NCI-H1105 treated with DMSO at 0.1 percent for 48 hours (cell line): ENCODE measurements at regions not wholly inside any gene's neighbourhood (a gene's known extent, or its start where the extent isn't known, plus 50 kb on each side); places are given as distances from the start of the nearest gene placed in this dataset.

Experiments used
- DNase-seq: peaks from one replicate; lab custom pipeline; 2025; lab: John Stamatoyannopoulos, UW

DNA sequence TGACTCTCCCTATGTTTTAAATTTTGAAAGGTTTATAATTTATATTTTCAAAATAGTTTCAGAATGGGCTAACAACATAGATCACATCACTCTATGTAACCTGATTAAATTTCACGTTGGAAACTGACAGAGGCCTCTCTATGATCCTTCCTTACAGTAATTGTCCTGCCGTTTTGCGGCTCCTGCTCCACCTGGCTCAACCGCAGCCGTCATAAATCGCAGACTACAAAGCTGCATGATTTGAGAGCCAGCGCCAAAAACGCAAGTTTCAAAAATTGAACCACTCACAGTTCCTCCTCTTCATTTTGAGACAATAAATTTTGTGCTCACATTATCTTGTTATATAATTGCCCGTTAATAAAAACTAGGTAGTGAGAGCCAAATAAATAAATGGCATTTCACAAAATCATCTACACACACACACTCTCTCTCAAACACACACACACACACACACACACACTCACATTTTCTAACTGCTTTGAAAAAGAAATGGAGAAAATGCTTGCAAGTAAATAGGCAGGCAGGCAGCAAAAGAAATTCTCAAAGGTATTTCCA is 263.1 kb upstream of the PSMD7 start:
- DNase-seq, result peak; percentile 70

DNA sequence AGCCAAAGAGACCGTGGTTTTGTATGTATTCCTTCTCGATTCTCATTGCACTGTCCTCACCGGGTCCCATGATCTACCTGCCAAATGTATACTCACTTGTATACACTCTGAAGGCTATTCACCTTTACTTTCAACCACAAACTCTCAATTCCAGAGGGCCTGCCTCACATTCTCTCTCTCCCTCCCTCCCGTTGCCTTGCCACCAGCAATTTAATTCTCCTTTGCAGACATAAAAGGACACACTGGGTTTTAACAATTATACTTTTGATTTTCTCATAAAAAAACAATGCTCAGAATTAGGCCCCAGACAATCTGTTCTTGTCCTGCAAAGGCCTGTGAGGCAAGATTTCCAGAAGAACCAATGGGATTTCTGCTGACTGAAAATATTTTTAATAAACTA is 265.1 kb upstream of the PSMD7 start:
- no peak for DNase-seq

DNA sequence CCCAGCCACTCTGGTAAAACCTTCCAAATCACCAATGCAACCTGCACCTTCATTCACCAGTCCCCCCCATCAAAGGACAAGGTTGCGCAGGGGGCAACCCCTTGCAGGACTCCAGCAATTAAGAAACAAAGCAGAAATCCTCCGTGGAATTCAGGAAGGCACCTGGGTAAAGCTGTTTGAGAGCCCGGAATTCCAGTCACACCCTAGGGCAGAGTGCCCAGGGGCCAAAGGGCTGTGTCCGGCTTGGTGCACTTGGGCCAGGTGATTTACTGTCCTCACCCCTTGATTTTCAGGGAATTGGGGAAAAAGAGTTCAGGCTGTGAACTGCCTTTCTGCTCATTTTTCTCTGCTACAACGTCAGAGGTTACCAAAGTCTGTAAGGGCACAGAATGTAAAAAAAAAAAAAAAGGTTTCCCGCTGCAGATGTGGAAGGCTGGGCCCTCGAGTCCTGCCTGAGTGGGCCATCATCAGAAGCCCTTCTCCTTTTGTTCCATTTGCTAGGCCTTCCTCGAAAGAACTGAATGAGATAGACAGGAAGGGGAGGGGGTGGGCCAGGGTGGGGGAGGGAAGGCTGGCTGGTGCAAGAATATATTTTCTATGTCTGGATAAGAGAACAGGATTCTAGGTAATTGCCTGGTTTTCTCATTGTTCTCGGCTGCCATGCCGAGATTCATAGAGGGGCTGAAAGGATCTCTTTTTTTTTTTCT is 266.5 kb upstream of the PSMD7 start:
- DNase-seq, result no peak

DNA sequence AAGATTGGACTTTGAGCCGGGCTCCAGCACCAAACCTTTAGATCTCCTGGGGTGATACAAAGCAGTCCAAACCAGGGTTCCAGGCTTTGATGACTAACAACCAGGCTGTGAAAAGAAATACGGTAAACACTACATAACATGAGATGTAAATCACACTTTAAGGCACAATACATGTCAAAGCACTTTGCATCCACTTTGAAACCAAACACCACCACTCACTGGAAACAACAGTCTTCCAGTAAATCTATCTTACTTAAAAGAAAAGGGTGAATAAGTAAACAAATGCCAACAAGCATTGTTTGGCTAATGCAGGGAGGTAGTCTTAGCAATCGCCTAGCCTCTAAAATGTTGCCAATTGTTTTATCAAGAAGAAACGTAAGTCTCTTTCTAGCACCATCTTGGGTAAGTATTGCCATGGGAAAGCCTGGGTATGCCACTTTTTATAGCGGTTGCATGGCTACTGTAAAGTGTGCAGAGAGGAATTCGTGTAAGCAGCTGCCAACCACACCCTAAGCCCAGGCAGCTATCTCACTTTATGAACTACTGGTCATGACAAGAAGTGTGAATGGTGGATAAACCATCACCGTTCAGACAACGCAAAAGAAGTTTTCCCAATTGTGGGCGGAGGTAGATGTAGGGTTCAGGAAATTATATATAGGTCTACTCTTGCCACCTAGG is 267.4 kb upstream of the PSMD7 start:
- no peak for DNase-seq

DNA sequence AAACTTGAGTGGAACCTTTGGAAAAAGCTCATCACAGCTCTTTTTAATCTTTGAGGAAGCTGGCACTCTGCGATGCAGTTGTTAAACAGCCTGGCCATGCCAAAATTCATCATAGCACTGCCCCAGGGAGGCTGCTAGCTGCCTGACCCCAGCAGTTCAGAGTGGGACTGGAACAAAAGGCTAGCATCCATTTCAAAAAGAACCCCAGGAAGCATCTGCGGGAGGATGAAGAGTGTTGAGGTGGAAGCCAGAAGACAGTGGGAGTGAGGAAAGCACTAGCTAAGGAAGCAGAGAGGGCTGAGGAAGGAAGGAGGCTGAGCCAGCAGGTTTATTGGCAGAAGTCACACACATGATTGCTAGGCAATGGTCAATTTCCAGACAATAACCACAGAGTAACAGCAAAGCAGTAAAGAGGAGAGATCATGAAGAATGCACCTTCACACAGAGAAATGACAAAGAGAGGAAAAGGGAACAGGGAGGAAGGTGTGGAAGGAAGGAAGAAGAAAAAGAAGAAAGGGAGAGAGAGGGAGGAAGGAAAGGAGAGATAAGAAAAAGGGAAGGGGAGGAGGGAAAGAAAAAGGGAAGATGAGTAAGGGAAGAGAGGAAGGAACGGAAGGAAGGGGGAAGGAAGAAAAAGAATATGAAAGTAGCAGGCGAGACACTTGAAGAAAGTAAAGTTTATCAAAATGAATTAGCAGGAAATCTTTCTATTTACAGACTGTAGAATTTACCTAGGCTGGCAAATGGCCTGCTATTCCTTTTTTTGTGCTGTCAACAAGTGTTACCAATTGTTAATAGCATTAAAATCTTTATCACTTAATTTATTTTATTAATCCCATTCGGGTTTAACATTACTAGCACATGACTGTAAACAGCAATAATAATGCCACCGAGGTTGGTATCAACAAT is 270.0 kb upstream of the PSMD7 start:
- no peak for DNase-seq

DNA sequence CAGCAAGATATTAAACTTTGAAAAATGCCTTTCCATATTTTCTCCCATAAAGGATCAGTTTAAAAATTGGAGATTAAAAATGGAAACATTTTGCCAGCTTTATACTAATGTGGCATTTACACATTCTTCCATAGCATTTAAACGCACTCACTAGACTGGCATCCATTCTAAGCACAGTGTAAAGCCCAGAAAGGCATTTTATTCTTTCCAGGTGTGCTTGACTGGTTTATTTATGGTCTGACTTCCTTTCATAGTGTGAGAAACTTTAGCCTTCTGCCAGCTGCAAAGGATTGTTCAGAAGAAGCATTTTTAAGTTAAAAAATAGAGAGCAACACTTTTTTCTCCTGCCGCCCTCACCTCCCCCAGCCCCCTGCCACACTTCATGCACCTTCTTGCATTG is 271.7 kb upstream of the PSMD7 start:
- no peak for DNase-seq

DNA sequence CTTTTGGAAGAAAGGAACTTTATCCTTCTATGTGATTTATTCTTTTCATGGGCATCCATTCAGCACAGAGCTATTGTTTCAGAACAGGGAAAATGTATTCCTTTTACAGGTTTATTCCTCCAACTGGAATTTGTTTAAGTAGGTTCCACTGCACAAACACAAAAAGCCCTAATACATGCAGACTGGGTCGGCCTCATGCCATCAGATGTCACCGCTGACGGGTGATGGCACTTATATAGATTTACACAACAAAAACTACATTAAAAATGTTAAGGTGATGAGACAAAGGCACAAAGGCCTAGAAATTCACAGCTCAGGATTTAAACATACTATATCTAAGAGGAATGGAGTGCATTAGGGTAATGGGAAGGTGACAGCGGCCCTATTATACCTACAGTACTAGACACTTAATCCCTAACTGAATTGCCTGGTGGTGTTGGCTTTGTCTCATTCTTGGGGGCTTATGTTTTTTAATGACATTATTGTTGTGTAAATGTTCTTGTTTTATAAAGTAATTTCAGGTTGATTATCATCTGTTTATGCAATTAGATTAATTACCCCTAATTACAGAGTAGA is 276.4 kb upstream of the PSMD7 start:
- DNase-seq, result no peak

DNA sequence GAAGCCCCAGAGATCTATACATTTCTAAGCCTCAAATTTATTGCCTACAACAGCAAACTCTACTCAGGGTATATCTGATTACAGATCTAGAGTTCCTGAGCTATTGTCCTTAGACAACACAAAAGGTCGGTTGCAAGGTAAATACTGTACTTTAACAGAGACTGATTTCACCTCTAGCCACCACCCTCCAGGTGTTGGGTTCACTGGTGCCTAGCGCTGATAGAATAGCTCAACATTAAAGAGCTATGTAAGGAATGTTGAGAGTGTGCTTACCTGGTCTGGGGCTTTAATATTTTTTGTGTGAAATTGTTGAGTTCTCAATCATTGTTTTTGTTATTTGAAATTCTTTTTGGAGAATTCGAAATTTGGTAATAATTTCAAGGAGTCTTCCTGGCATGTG is 277.0 kb upstream of the PSMD7 start:
- DNase-seq, result no peak

DNA sequence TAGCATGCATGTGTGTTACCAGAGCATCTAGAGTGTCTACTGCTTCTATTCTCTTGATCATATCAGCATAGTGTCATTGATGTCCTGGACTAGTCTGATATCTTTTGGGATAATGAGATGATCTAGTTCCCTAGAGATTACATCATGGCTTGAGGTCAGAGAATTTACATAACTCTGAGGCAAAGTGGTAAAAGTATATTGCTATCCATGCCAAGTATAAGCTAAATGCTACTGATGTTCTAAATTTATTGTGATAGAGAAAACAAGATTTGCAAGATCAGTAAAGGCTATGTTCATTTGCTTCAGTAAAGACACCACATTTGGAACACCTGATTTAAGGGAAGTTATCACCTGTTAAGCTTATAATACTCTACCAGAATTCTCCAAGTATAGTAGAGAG is 280.7 kb upstream of the PSMD7 start:
- DNase-seq, result no peak

DNA sequence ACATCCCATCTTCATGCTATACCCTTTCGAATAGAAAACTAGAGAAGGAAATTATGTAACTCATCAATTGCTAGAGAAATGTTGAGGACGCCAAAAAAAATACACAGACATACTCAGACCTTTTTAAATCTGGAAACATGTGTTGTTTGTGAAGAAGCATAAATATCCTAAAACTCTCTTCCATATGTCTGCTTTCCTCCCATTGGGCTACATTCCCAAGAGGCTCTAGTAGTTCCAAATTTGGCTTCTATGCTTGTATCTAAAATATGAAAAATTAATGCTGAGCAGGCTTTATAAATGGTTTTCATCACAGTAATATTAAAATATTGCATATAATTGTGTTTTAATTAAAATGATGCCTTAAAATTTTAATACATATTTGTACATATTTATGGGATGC is 297.9 kb upstream of the PSMD7 start:
- no peak for DNase-seq

DNA sequence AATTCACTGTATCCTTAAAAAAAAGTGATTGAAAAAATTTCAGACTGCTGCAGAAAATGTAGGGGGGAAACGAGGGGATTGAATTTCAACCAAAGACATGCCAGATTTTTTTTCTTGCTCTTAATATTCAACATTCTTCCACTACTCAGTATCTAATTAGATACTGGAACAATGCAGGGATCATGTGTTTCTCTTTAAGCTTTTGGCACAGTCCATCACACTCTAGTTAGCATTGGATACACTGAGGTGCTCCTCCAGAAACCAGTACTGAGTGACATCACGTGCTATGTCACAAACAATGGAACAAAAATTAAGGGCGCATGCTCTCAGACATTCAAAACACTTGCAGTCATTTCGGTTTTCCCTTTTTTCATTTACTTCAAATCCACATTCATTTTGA is 298.6 kb upstream of the PSMD7 start:
- no peak for DNase-seq

DNA sequence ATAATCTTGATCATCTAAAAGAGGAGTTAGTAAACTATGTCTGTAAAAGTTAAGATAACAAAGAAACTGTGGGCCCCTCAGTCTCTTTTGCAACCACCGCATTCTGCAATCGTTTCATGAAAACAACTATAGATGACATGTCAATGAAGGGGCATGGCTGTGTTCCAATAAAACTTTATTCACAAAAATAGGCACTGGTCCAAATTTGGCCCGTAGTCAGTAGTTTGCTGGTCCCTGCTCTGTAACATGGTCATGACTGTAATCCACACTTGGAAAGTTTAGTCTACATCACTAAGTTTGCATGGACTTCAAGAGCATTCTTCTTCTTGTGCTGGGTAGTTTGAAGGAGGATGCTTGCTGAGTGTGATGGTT is 299.3 kb upstream of the PSMD7 start:
- no peak for DNase-seq

DNA sequence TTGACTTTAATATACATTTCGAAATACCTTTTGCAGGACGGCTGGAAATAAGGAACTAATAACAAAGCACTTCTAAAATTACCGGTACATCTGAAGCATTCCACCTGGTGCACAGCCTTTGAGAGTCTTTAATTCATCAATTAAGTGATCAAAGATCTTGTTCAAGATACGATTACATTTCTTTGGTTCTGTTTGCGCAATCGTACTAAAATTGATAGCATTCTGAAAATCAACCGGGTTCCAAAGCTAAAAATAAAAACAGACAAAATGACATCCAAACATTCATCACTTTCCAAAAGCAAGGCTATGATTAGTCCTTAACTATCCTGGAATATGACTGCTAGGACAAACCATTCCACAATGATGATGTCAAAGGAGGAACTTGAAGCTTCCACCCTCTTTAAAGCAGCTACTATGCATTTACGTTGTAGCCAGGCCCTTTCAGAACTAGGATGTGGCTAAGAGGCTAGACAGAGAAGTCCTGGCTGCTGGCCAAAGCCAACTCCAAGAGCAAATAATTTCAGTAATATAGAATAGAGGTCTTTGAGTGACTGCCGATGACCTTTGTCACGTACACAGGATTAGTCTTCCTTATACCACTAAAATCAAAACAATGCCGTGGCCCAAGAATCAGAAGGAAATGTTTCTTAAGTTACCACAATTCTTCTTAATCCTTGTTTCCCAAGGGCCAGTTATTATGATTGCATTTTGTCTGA is 299.8 kb upstream of the PSMD7 start:
- no peak for DNase-seq

DNA sequence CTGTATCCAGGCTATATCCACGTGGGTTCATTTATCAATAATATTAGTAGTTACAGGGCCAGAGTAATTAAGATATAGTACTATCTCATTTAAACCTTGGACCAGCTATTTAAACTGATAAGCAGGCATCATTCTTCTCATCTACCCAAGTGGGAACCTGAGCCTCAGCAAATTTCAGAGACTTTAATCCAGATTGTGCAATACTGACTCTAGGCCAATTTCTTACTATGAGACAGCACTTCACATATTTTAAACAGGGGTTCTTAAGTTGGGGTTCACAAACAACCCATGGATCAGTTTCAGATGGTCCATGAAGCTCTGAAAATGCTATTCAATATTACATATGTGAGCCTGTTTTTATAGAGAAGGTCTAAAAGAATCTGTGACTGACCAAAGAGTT is 302.7 kb upstream of the PSMD7 start:
- DNase-seq, result no peak

DNA sequence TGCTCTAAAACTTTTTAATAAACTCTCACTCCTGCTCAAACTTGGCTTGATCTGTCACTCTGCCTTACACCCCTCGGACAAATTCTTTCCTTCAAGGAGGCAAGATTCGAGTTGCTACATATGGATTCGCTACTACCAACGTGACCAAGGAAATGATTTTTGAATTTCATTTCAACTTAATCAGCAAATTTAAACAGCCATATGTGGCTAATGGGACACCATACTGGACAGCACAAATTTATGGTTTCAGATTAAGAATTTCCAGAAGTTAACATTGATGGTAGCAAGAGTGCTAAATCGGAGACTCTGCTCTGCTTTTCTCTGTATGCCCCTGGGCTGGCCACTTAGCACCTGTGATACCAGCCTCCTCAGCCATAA is 318.2 kb upstream of the PSMD7 start:
- no peak for DNase-seq

DNA sequence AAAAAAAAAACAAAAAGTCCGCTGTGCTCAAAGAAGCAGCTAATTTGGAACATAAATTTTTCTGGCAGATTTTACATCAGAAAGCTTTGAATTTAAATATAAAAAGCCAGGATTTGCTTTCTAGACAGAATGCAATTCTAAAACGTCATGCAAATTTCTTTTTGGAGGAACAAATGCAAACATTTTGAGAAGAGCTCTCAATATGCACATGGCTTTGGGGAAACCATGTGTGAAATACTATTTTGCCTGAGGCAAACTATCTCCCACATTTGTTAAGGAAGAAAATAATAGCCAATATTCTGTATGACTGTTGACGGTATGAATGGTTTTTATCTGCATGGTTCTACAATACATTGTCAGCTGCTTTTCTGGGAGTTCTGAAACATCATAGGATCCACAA is 320.0 kb upstream of the PSMD7 start:
- no peak for DNase-seq

DNA sequence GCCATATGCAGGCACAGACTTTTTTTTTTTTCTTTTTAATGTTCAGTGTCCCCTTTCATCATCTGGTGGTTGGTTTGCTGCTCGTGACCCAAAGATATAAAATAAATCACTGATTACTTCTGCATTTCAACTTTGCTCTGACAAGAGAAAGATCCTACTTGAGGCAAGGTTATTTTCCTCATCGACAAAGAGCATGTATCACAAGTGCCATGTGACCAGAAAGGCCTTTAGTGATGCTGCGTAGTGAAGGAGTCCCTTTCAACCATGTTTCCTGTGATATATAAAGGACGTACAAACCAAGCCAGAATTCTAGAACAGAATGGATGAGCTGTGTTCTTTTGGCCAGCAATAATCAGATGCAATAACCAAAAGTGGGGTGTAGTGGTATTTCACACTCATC is 323.4 kb upstream of the PSMD7 start:
- DNase-seq, result no peak

DNA sequence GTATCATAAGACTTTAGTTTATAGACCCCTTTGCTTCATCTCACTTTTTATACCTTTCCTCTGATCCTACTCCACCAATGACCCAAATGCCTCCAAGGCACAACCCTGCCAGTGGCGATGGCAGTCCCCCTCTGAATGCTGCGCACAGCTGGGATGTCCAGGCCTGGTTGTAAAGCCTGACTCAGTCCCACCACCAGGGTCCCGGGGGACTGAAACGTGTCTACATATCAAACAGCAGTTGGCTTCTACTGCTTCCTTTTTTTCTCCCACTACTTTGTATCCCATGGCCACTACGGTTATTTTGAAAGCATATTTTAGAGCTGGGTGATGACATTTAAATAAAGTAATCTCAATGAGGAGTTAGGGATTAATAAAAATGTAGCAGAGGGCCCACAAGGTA is 329.8 kb upstream of the PSMD7 start:
- no peak for DNase-seq

DNA sequence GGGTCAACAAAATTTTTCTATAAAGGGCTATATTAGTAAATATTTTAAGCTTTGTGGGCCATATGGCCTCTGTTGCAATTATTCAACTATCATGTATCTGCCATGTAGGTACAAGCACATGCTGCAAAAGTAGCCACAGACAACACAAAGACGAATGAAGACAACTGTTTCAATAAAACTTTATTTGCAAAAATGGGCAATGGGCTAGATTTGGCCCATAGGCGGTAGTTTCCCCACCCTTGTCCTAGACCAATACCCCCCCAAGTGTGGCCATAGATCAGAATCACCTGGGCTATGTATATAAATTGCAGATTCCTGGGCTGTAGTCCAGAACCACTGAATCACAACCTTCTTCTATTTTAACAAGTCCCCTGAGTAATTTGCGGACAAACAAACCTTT is 331.0 kb upstream of the PSMD7 start:
- no peak for DNase-seq

DNA sequence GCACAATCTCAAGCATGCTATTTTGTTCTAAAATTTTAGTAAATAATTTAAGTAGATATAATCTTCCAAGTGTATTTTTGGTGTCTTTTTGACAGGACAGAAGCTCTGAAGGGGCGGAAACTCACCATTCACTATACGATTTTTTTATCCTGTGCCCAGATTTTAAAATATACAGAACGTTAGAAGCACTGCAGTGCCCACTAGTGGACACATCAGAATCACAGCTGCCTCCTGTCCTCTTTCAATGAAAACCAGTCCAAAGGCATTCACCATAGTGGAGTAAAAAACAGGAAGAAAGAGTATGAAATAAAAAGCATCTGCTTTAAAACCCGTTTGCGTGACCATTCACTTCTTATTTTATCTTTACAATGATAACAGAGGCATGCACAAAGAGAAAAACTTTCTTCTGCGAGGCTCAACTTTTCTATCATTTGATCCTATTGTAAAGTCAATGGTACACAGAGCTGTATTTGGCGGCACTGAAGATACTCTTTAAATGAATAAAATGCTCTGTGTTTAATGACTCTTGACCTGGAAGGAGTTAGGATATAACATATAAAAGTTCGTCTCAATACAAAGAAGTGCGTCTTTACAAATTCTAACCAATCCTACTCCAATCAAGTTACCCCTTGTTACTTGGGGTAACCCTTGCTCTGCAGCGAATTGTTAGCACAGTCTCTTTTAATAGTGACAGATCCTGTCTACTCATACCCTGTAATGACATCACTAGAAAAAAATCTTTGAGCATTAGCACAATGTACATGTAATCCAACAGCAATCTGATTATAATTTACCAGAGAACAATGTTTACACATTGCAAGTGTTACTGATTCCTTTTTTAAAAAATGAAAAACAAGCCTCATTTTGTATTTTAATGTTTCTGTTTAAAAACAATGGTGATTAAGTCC is 339.8 kb upstream of the PSMD7 start:
- peak; percentile 51 for DNase-seq

DNA sequence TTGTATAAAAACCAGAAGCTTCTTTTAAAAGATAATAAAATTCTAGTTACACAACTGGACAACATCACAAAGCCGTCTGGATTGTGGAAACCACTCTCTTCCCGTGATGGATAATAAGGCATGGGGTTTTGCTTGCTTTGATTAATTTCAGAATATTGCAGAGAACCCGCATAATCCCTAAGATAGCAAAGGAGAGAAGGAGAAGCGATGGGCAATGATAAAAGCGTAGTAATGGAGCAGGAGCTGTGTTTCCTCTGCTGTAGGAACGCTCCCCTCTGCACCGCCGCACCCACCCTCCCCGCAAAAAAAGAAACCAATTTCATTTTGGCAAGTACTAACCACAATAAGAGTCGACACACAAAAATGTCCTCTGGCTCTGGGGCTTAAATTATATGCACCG is 340.9 kb upstream of the PSMD7 start:
- DNase-seq, result no peak
